Activated CD4-positive, alpha-beta memory T cell treated with anti-CD3 and anti-CD28 coated beads for 36 hours (primary cell): ENCODE measurements at regions not wholly inside any gene's neighbourhood (a gene's known extent, or its start where the extent isn't known, plus 50 kb on each side); places are given as distances from the start of the nearest gene placed in this dataset.

ENCODE experiments used
- CTCF ChIA-PET: fragments of 350-600 bp; sonication (Branson Sonifier 250); formaldehyde crosslinking; loops from one replicate; lab custom pipeline; 2021; ENCODE audit warnings: antibody characterized with exemption, inconsistent platforms; lab: Charles Lee
- POLR2A ChIA-PET: fragments of 350-600 bp; sonication (Branson Sonifier 250); formaldehyde crosslinking; loops from one replicate; lab custom pipeline; 2021; ENCODE audit warnings: antibody characterized with exemption; lab: Charles Lee
- DNase-seq: peaks from one replicate; pipeline ENCODE4 v3.0.0-alpha.2; 2020
- H3K27ac Mint-ChIP-seq: one replicate; pipeline ENCODE4 v1.8.0; 2021; ENCODE audit warnings: mixed read lengths
- H3K27me3 Mint-ChIP-seq: one replicate; pipeline ENCODE4 v1.8.0; 2021; ENCODE audit warnings: mixed read lengths
- H3K36me3 Mint-ChIP-seq: one replicate; pipeline ENCODE4 v1.8.0; 2021; ENCODE audit warnings: mixed read lengths
- H3K4me1 Mint-ChIP-seq: one replicate; pipeline ENCODE4 v1.8.0; 2021; ENCODE audit warnings: low read depth, mixed read lengths
- H3K4me3 Mint-ChIP-seq: one replicate; pipeline ENCODE4 v1.8.0; 2021; ENCODE audit warnings: mild to moderate bottlenecking, mixed read lengths
- H3K9me3 Mint-ChIP-seq: one replicate; pipeline ENCODE4 v1.8.0; 2021; ENCODE audit warnings: mixed read lengths
- intact Hi-C: fragments of 100-400 bp; cut with micrococcal nuclease; formaldehyde crosslinking; loops from one replicate; pipeline ENCODE4 v1.15.1; 2023

DNA sequence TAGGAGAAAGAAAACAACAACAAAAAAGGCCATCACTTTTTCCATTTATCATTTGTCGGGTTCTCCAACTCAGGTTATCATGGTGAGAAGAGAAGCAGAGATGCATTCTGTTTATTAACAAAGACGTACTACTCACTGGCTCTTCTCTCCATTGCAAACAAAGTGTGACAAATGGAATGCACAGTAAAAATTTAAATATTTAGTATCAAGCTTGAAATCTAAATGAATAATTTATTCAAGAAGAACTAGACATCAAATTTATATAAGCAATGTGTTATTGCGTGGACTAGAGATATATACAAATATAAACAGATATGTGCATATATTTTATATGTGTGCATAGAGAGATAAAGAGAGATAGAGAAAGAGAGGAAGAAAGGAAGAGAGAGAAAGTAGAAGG is 236.5 kb downstream of the DSEL start:
- Mint-ChIP-seq H3K4me3 (no peak overlapping the region), H3K4me1 (no peaks in the 10 kb centered on the region), H3K9me3 (no peaks in the 10 kb centered on the region), H3K36me3 (no peaks in the 10 kb centered on the region), H3K27ac (no peak overlapping the region), H3K27me3 (peaks cover 2% of the 10 kb centered on the region)
- no peak for DNase-seq
- ChIA-PET CTCF (no interaction called here), POLR2A (no interaction called here)
- intact Hi-C loops: no loop called here

DNA sequence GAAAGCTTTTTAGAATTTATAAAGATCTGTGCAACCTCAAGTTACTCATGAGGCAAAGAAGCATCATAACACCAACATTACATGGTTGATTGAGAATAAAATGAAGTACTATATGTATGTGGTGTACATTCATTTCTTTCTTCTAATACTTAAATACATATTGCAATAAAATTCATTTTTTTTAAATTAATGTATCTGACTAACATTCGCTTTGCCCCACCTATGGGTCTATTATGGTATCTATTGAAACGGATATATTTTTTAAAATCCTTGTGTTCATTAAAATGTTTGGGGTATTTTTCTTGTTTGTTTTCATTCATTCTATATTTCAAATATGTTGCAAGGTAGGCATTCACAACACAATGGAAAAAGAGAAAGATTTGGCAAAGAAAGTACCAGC is 237.5 kb downstream of the DSEL start:
- CTCF ChIA-PET: interaction anchor here (0.6 kb wide), 1 partner anchor 13 kb away, joined by 3 read pairs; no protein-coding TSS in a partner anchor
- Mint-ChIP-seq H3K27ac (no peak overlapping the region), H3K4me1 (no peaks in the 10 kb centered on the region), H3K9me3 (no peaks in the 10 kb centered on the region), H3K36me3 (no peaks in the 10 kb centered on the region), H3K4me3 (no peak overlapping the region), H3K27me3 (peaks cover 2% of the 10 kb centered on the region)
- POLR2A ChIA-PET: no interaction called here
- intact Hi-C loops: no loop called here
- no peak for DNase-seq

DNA sequence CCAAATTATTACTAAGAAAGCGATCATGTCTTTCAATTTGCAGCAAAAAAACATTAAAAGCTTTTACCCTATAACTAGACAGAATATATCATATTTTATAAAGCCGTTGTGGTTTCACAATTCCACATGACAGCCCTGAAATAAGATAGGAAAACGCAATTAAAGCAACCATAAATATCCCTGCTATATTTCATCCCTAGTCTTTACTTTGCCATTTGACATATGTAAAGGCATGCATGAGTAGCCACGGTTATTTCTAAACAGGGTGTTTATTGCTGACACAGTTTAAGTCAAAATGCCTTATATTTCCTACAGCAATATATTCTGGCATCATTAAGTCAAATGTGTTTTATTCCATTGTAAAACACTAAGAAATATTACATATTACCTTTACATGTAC is 239.9 kb downstream of the DSEL start:
- Mint-ChIP-seq H3K27me3 (peaks cover 10% of the 10 kb centered on the region), H3K9me3 (no peaks in the 10 kb centered on the region), H3K4me1 (peaks cover 9% of the 10 kb centered on the region), H3K27ac (no peak overlapping the region), H3K4me3 (no peak overlapping the region), H3K36me3 (no peaks in the 10 kb centered on the region)
- ChIA-PET CTCF (no interaction called here), POLR2A (no interaction called here)
- intact Hi-C loops: no loop called here
- DNase-seq: no peak

DNA sequence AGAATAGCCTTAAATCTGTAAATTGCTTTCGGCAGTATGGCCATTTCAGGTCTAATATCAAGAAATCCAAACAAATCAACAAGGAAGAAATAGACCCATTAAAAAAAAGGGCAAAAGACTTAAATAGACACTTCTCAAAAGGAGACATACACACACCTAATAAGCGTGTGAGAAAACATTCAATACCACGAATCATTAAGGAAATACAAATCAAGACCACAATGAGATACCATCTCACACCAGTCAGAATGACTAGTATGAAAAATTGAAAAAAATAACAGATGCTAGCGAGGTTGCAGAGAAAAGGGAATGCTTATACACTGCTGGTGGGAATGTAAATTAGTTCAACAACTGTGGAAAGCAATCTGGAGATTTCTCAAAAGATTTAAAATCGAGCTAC is 243.2 kb downstream of the DSEL start:
- no peak for DNase-seq
- Mint-ChIP-seq H3K4me3 (no peak overlapping the region), H3K27ac (no peak overlapping the region), H3K36me3 (no peaks in the 10 kb centered on the region), H3K4me1 (peaks cover 12% of the 10 kb centered on the region), H3K27me3 (peaks cover 14% of the 10 kb centered on the region), H3K9me3 (no peaks in the 10 kb centered on the region)
- ChIA-PET POLR2A (no interaction called here), CTCF (no interaction called here)
- intact Hi-C loops: no loop called here

DNA sequence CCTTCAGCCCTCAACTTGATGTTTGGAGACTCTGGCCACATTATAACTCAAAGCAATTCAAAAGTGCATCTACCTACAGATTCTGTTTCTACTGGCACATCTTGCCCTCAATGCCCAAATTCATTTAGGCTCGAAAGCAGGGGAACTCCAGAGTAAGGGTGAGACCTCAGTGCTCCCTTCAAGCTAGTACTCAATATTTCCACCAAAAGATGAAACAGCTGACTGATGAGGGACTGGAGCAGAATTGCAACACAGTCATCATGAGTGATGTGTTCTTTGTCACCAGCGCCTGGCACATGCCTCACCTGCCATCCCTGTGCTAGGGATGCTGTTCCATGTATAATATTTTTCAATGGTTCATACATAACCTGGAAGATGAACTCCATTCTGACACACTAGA is 247.3 kb downstream of the DSEL start:
- ChIA-PET POLR2A (no interaction called here), CTCF (no interaction called here)
- H3K27me3 Mint-ChIP-seq: peaks cover 14% of the 10 kb centered on the region
- intact Hi-C loops: loop anchor here (5.0 kb wide), 1 partner anchor 33 kb away; no protein-coding TSS in a partner anchor
- no peaks in the 10 kb centered on the region for H3K36me3 Mint-ChIP-seq
- no peak overlapping the region for H3K4me3 Mint-ChIP-seq
- peaks cover 3% of the 10 kb centered on the region for H3K9me3 Mint-ChIP-seq
- peaks cover 34% of the 10 kb centered on the region for H3K4me1 Mint-ChIP-seq
- DNase-seq: no peak
- no peak overlapping the region for H3K27ac Mint-ChIP-seq

DNA sequence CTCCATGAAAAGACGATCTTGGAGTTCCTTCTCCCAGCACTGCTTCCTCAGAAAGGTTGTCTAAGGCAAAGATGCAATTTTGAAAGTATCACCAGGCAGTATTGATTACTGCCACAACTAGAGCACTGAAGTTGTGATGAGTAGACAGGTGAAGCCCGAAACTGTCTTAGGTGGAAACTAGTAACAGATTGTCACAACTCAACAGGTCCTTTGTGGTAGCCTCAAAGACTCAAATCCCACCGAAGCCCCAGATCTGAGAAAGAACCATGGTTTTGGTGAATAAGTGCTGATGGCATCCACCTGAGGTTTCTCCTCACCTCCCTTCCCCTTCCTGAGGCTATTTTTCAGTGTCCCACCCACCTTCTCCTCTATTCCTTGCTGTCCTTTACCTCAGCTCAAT is 248.0 kb downstream of the DSEL start:
- Mint-ChIP-seq H3K9me3 (peaks cover 3% of the 10 kb centered on the region), H3K36me3 (no peaks in the 10 kb centered on the region), H3K27ac (no peak overlapping the region), H3K27me3 (peaks cover 12% of the 10 kb centered on the region), H3K4me1 (peaks cover 31% of the 10 kb centered on the region), H3K4me3 (no peak overlapping the region)
- DNase-seq: no peak
- POLR2A ChIA-PET: no interaction called here
- CTCF ChIA-PET: no interaction called here
- intact Hi-C loops: loop anchor here (5.0 kb wide), 1 partner anchor 34 kb away; no protein-coding TSS in a partner anchor

DNA sequence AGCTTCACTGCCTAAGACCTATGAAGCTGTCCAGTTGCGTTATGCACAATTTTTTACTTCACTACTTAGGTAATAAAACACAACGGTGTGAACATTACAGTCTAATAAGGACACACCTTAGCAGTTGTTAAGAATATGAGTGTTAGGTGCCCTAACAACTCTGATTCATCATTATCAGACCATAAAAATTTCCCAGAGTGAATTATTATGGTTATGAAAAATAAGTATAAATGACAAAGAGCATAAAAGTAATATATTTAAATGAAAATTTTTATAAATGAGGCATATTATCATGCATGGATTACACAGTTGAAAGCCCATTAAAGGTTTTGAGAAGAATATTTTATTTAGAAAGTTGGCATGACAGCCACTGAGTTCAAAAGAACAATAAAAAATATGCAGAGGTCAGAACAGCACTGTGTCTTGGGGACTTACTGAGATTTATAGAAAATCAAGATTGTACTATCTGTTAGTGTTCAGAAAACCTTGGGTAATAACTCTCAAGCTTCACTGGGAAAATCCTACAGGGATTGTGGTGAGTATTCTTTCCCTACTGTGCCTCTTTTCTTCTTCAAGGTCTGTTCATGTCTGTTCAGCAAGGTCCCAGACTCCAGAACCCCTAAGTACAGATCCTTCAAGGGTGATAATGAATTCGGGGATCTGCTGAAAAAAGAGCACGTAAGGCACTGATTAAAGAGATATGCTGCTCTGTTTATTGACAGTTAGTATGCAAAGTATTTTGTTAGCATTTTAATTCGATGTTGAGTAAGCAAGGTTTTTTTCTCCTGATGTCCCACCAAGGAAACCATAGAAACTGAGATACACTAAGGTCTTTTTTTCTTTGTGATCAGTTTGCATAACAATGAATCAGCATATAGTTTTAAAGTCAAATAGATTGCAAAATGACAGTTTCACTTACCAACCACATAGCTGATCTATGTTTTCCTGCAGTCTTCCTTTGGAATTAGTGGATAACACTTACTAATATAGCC is 250.0 kb downstream of the DSEL start:
- H3K9me3 Mint-ChIP-seq: peaks cover 3% of the 10 kb centered on the region
- no peak overlapping the region for H3K27ac Mint-ChIP-seq
- H3K4me3 Mint-ChIP-seq: no peak overlapping the region
- peaks cover 36% of the 10 kb centered on the region for H3K4me1 Mint-ChIP-seq
- intact Hi-C loops: loop anchor here (5.0 kb wide), 1 partner anchor 36 kb away; no protein-coding TSS in a partner anchor
- no peak for DNase-seq
- H3K36me3 Mint-ChIP-seq: no peaks in the 10 kb centered on the region
- POLR2A ChIA-PET: no interaction called here
- CTCF ChIA-PET: no interaction called here
- peaks cover 6% of the 10 kb centered on the region for H3K27me3 Mint-ChIP-seq

DNA sequence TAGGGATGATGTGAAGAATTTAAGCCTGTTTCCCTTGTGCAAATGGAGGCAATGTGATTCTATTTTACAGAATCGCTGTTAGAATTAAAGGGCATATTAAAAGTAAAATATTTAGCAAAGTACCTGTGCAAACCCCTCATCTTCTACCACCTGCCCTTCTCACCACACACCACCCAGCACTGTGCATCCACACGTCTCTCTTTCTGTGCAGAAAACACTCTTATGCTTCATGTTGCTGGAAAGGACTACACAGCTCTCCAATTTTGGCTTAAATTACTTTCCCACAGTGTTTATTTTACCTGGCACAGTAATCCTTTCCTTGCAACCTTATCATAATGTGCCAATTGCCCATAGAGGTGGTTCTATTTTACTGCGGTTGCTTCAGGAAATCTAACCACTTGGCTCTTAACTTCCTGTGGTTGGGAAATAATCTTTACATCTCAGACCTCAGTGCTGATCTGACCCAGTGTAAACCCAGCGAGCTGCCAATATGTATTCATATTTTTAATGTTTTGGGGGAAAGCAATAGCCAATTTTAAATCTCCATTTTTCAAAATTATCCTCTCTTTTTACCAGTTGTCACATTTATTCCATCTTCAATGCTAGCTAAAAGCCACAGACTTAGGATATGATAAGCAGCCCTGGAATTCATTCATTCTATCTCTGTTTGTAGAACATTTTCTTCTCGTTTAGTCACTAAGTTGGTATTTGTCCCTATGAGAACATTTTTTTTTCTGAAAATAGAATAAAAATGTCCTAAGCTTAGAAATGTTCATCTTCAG is 250.9 kb downstream of the DSEL start:
- H3K4me3 Mint-ChIP-seq: no peak overlapping the region
- peaks cover 3% of the 10 kb centered on the region for H3K9me3 Mint-ChIP-seq
- CTCF ChIA-PET: no interaction called here
- peaks cover 6% of the 10 kb centered on the region for H3K27me3 Mint-ChIP-seq
- intact Hi-C loops: loop anchor here (5.0 kb wide), 1 partner anchor 37 kb away; no protein-coding TSS in a partner anchor
- no peaks in the 10 kb centered on the region for H3K36me3 Mint-ChIP-seq
- H3K27ac Mint-ChIP-seq: no peak overlapping the region
- POLR2A ChIA-PET: no interaction called here
- H3K4me1 Mint-ChIP-seq: peaks cover 39% of the 10 kb centered on the region
- no peak for DNase-seq

DNA sequence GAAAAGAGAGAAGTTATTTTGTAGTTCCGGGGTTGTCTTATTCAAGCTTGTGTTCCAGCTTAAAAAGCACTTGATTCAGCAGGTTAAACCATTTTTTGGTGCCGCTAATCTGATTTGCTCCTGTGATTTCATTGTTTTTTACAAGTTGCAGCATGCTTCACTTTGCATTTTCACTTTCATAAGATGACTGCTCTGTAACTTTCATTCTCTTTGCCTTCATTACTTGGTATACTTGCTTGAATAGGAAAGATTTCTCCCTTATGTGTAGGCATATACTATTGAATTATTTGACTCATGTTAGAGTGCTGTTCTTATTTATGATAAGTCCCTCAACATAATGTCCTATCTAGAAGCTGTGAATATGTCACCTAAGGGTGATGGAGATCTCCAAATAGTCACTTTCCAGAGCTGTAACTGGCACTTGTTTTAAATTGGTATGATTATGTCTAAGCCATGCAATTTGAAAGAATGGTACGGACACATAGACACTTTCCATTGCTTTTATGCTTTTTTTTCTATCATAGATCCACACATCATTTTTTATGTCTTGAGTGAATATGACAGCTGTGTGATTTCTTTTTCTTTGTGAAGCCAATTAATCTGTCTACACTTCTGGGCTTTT is 254.5 kb downstream of the DSEL start:
- Mint-ChIP-seq H3K4me3 (no peak overlapping the region), H3K27me3 (no peaks in the 10 kb centered on the region), H3K36me3 (no peaks in the 10 kb centered on the region), H3K4me1 (peaks cover 32% of the 10 kb centered on the region), H3K9me3 (no peaks in the 10 kb centered on the region), H3K27ac (no peak overlapping the region)
- DNase-seq: no peak
- ChIA-PET CTCF (interaction anchor here (0.7 kb wide), 1 partner anchor 65 kb away, joined by 3 read pairs; no protein-coding TSS in a partner anchor), POLR2A (no interaction called here)
- intact Hi-C loops: no loop called here

DNA sequence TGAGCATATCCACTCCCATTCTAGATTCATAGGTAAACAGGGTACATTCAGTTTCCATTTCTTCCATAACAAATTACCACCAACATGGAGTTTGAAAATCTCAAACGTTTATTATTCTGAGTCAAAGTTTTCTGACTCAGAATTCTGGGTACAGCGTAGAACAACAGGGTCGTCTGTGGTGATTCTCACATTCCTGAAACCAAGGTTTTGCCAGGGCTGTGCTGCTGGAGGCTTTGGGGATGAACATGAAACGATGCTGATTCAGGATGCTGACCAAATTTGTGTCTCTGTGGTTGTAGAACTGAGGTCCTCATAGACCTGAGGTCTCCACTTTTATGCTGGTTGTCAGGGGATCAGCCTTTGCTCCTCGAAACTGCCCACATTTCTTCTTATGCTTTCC is 255.7 kb downstream of the DSEL start:
- Mint-ChIP-seq H3K9me3 (no peaks in the 10 kb centered on the region), H3K27ac (no peak overlapping the region), H3K4me3 (no peak overlapping the region), H3K36me3 (no peaks in the 10 kb centered on the region), H3K27me3 (no peaks in the 10 kb centered on the region), H3K4me1 (peaks cover 24% of the 10 kb centered on the region)
- intact Hi-C loops: no loop called here
- POLR2A ChIA-PET: no interaction called here
- no peak for DNase-seq
- CTCF ChIA-PET: no interaction called here

DNA sequence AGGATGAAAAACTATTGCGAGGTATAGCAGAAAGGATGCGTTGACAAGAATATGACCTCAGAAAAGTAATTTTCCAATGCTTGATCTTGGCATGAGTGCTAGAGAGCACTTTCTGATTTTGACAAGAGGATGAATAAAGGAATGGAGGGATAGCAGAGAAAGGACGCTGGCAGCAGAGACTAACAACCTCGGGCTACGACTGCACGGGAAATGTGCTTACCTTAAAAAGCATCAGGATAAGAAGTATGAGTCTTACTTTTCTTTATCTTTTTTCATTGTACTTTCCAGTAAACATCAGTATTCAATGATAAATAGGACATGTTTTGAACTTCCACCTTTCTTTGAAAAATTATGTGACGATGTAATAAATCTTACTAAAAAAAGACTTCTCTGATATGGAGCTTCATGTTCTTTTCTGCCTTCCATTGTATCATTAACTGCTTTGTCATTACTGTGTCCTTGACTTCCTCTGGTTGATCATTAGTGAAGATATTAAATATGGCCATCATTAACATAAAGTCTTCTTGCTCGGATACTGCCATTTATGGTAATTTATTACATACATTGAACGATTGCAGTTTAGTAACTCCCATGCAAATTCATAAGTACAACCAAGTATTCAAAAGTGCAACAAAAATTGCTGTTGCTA is 265.6 kb downstream of the DSEL start:
- H3K27me3 Mint-ChIP-seq: no peaks in the 10 kb centered on the region
- H3K27ac Mint-ChIP-seq: no peak overlapping the region
- no peaks in the 10 kb centered on the region for H3K9me3 Mint-ChIP-seq
- intact Hi-C loops: no loop called here
- no peaks in the 10 kb centered on the region for H3K36me3 Mint-ChIP-seq
- no peak for DNase-seq
- no peaks in the 10 kb centered on the region for H3K4me1 Mint-ChIP-seq
- CTCF ChIA-PET: no interaction called here
- H3K4me3 Mint-ChIP-seq: no peak overlapping the region
- POLR2A ChIA-PET: no interaction called here
